ENCODE measurements at regions not wholly inside any gene's neighbourhood (a gene's known extent, or its start where the extent isn't known, plus 50 kb on each side); places are given as distances from the start of the nearest gene placed in this dataset.

DNA sequence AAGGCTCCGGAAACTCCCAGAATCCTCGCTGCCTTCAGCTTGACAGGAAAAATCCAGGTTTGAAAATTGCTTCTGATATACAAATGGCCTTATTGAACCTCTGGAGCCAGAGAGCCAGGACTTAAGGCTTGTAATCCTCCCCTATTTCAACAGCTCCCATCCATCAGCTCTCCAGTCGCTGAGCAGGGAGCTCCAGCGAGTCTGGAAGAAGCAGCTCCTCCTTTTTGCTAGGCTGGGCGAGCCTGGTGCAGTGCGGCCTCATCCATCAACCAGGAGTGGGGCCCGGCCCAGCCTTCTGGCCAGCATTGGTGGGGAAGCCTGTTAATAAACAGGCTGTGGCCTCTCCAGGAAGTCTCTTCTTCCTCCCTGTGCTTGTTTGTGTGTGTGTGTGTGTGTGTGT is 424.4 kb downstream of the TCERG1L start:
- ATAC-seq: no peak

DNA sequence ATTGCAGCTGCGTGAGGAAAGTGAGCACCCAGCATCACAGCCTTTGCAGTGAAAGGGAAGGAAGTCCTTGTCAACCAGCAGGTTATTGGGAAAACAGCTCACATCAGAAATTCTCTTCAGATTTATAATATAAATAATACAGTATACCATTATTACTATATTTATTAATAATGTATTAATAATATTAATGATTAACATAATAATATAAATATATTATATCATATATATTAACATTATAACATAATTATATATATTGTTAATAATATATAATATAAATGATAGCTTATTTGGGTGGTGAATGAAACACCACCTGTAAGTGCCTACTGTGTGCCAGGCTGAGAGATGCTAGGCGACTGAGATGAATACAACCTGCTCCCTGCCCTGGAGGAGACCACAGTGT is 423.0 kb downstream of the TCERG1L start:
- no peak for ATAC-seq

DNA sequence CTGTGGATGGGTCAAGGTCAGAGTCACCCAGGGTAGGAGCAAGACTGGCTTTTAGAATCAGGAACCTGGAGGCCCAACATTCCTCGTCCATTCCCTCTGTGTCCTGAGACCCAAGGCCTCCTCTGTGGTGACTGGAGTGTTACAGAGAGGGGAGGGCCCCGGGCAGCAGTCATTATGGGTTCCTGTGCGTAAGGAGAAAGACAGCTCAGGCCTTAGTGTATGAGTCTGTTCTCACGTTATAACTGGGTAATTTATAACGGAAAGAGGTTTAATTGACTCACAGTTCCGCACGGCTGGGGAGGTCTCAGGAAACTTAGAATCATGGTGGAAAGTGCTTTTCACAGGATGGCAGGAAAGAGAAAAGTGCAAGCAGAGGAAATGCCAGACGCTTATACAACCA is 422.3 kb downstream of the TCERG1L start:
- no peak for ATAC-seq

DNA sequence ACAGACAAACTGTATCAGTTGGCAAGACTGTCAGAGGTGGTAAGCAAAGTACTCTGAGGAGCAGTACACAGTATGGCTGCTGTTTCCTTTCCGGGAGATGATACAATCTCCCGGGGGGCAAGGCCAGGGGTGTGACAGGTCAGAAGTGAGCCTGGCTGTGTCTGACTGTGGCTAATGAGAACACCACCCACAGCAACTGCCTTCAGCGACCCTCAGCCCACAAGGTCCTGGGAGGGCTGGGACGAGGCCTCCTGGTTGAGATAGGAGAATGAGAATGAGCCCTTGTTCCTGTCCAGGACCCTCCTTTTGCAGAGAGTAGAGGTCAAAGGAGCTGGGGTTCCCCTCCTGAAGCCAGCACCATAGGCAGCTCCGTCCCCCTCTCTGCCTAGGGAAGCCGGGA is 421.7 kb downstream of the TCERG1L start:
- no peak for ATAC-seq

DNA sequence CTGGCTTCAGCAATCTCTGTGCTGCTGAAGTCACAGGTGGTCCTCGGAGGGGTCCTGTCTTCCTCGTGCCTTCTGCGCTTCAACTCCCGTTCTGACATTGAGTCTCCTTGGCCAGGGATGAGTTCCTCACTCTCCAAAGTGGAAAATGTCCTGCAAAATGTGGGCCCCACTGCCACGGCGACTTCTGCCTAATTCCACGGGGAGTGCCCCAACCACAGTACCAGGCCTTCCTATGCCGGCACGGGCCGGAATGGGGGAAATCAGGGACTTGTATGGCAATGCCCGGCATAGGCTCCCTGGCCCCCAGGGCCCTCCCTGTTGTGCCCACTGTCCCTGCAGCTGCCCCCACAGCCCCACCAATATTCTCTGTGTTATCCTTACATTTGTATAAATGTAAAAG is 420.5 kb downstream of the TCERG1L start:
- ATAC-seq: no peak

DNA sequence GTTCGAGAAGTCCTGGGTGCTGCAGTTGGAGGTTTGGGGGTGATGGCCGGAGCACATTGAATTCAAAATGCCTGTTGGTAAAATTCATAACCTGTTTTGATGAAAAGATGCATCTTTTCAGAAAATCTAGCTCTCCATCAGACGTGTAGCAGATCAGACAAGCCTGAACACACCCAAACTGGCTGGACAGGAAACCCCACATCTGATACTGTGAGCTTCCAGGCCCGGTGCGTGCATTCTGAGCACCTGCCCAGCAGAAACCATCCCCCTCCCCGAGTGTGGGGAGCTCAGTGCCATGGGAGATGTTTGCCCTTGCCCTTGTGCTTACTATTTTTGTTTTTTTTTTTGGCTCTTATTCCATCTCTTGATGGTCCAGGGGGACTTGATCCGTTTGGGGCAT is 417.1 kb downstream of the TCERG1L start:
- no peak for ATAC-seq

DNA sequence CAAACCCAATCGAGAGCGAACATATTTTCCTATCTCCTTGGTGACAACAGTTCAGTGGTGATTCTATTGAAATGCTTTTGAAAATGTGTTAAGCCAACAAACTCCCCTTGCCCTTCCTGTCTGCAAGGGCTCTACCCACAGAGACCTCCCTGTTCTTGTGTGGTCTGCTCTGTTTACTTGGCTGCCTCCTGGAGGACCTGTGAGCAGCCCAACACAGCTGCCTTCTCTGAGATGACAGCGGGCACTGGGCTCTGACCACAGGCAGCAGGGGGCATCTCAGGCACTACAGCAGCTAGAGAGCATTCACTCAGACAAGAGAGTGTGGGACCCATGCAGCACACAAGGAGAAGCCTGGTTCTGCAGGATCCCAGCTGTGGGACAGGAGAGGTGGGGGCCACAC is 416.4 kb downstream of the TCERG1L start:
- no peak for ATAC-seq

DNA sequence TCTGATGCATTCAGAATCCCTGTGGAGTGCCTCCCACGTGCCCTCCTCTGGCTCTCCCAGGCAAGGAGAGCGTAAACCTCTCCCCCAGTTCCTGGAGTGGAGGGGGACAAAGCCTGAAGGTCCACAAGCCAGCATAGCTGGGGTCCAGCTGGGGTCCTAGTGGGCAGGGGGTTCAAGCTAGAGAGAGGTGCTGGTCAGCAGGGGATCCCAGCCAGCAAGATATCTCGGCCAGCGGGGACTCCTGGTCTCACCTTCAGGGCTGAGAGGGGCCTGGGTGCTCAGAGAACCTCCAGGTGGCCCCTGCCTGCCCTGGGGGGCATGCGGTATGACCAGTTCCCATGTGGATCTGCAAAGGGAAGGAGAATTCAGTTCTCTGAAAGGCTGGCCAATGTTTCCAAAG is 413.7 kb downstream of the TCERG1L start:
- ATAC-seq: no peak

DNA sequence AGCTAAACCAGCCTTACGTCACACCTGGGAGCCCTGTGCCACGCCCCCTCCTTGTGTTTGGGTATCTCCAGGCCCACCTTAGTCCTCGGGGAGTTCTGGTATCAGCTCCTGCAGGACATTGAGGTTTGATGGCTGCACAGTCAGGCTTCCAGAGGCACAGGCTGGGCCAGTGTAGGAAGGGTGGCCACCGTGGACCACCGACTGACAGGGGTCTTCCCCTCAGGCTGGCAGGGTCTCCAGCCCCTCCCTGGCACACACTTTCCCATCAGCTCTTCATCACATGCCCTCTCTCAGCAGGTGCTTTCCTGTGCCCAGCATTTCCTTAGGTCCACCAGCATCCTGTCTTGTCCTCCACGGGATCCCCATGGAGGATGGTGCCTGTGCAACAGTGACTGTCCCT is 413.1 kb downstream of the TCERG1L start:
- ATAC-seq: no peak

DNA sequence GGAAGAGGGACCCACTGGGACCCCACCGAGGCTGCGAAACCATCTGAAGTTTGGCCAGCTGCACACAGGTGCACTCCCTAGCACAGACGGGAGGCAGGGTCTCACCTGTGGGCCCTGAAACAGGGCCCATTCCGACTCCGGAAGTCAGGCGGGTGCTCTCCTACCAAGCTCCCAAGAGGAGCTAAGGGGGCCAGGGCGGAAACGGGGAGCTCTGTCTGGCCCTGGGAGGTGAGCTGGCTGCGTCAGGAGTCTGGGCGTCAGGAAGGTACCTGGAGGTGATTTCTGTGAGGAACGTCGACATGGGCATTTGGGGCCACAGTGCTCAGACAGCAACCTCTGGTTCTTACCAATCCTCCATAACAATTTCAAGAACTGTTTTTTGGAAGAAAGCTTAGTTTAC is 411.7 kb downstream of the TCERG1L start:
- ATAC-seq: no peak

DNA sequence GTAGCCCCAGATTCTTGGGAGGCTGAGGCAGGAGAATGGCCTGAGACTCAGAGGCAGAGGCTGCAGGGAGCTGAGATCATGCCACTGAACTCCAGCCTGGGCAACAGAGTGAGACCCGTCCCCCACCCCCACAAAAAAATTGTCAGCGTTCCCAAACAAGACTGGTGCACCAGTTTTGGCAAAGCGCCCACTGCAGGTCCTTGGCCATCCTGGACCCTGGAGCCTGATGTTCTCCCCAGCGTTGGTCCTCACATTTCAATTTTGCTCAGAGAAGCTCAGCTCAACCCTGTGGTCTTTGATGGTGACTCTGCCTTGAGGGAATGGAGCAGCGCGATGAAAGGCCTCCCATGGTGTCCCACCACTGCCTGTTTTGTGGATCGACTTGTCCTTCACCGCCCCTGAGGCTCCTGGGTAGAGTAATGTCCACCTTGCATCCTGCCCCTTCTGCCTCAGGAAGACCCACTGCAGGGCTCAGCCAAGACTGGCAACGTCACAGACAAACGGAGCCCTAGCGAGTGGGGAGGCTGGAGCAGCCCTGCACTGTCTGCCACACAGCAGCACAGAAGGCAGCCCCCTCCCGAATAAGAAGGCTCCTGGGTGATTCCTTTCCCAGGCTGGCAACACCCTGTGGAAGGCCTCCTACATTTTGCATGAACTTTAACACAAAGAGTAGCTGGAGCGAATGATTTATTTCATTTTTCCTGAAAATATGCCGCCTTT is 410.9 kb downstream of the TCERG1L start:
- no peak for ATAC-seq

DNA sequence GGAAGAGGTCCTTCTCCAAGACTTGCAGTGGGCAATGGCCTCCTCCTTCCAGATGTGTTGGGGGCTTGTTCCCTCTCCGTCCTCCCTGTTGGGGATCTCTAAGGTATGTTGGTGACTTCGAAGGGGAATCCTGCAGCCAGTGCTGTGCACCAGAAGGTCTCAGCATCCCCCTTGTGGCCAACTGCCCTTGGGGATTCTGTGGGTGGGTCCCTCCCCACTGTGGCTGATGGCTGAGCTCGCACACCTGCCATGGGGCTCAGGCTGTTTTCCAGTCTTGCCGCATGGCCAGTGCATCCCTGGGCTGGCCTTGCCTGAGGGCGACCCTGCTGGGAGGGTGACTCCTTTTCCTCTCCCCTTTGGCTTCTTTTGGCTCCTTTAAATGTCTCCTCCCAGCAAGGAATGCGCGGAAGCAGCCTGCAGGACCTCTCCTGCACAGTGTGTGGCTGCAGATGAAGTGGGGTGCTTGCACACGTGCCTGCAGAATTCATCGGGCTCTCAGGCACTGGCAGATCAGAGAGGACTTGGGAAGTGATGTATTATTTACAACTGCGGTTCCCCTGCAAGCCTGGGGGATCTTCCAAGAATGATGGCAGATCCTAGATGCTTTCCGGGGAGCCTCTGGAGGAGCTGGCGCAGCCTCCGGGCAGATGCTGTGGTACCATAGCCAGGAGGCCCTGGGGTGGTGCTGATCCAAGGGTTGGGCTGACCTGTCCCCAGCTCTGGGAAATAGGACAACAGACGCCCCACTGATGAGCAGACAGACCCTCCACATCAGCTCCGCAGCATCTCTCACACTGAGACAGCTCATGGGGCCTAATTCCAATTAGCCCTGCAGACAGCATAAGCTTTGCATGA is 410.0 kb downstream of the TCERG1L start:
- ATAC-seq: no peak

DNA sequence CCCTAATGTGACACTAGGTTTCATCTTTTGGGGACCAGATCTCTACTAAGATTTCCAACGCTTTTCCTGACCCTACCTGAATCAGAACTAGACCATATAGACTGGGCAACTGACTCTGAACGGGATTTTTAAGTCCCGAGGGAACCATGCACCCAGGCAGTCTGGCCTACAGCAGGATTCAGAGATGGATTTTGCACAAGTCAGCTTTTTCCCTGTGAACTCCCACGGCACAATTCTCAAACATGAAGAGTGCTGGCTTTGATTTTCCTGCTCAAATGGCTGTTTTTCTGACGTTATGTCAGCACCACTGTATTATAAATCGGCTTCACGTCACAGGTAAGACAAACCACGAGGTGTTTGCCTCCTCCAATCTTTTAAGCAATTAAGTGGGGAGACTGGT is 409.1 kb downstream of the TCERG1L start:
- ATAC-seq: no peak

DNA sequence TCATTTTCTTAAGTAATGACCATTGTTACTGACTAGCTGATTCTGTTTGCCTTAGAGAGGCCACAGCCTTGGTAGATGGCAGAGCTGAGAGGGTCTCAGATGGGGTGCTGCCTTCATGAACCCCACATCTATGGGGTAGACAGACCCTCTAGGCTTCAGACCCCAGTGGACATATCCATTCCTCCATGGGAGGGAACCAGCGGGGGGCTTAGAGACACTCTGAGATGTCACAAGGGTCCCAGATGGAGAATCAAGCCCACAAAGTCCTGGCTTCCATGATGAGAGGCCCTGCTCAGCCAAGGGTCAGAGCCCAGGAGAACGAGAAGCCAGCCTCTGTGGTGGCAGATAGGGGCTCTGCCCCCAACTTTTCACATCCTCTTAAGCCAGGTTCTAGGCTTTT is 408.6 kb downstream of the TCERG1L start:
- ATAC-seq: no peak

DNA sequence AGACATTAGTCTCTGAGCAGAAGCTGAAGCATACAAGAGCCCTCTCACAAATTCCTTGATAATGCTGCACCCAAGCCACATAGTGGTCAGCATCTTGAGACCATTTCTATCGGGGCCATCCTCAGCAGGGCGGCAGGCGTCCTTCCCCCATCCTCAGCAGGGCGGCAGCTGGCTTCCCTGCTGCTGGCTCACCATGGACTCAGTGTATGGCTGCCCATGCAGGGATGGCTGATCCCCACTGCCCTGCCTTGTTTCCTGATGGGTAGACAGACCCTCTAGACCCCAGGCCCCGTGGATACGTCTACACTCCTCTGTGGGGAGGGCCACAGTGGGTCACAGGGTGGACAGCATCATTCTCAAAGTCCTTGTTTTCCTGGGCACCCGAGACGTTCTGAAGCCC is 406.8 kb downstream of the TCERG1L start:
- no peak for ATAC-seq

DNA sequence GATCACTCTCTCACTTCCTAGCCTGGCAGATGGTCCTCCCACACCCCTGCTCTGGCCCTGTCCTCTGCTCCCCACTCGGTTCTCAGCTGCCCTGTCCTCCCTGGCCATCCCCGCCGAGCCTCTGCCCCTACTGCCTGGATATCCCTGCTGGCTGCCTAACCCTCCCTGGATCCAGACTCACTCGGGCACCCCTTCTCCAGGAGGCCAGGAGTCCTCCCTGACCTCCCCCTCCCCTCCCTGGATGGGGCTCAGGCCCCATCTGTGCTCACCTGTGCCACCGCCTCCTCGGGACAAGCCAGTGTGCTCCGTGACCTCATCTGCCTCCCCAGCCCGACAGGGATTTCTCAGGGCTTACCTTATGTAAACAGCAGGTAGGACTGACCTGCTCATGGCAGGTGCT is 406.1 kb downstream of the TCERG1L start:
- ATAC-seq: no peak

DNA sequence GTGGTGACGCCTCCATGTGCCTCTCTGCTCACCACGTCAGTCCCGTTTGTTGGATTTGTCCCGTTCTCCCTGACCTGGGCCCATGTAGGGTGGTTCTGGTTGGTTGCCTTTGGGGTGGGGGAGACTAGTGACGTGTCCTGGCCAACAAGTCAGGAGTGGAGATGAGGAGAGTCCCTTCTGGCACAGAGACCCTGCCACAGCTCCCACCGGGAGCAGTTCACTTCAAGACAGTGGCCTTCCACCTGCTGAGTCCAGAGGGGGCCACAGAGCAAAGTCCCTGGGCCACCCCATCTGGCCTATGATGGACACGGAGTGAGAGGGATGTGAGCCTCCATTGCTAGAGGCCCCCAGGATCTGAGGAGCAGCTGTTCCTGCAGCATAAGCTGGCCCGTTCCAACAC is 405.6 kb downstream of the TCERG1L start:
- no peak for ATAC-seq

DNA sequence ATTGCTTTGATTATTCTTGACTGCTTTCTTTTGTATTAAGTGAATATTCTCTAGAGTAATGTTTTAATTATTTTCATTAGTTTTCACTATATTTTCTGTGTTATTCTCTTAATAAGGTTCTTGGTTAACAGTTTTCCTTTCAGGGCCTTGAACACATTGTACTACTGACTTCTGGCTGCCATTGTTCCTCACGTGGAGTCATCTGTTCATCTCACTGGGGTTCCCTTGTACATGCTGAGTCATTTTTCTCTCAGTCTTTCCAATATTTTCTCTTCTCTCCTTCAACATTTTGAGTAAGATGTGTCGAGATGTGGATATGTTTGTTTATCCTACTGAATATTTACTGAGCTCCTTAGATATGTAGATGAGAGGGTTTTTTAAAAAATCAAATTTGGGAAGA is 400.7 kb downstream of the TCERG1L start:
- no peak for ATAC-seq

DNA sequence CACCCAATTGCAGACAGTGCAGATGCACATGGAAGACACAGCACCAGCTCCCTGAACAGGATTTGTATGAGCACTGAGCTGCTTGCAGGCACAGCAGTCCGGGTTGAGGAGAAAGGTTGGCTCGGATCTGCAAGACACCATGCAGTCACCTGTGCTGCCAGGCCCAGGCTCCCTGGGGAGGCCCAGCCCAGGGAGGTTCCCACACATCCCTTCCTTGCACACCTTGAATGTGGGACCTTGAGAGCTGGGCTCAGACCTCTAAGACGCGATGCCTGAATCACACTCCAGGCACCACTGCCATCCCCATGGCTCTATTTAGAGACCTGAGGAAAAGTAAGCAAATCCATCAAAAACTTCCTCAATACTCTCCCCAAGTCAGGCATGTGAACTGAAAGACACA is 397.7 kb downstream of the TCERG1L start:
- no peak for ATAC-seq

DNA sequence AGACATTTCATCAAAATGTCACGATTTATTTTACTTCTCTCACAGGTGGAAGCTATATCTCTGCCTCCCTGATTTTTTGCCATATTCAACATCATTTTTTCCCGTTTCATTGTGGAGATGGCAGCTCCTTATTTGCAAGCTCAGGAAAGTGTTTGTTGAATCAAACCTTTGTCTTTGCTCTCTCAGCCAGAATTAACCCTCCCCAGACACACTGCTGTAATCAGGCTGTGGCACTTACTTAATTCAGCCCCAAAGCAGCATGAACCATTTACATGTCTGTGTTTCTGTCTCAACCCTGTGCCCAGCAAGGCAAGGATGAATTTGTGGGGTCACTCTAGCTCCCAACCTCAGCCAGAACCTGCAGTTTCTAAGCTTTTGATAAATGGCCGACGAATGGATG is 397.2 kb downstream of the TCERG1L start:
- no peak for ATAC-seq

DNA sequence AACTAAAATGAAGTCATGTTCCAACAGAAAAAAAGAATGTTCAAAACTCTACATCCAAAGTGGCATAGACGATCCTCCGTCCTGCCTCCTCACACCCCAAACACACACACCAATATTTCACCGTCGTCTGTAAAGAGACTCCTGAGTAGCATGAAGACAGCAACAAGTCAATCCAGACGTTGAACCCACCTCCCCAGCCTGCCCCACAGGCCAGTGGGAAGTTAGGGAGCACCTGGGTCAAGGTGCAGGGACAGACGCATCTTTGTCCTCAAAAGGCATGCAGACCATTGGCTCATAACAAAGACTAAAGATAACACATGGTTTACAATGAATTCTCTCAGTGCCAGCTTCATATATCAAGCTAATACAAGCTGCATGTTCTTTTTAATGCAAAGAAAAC is 396.5 kb downstream of the TCERG1L start:
- no peak for ATAC-seq

DNA sequence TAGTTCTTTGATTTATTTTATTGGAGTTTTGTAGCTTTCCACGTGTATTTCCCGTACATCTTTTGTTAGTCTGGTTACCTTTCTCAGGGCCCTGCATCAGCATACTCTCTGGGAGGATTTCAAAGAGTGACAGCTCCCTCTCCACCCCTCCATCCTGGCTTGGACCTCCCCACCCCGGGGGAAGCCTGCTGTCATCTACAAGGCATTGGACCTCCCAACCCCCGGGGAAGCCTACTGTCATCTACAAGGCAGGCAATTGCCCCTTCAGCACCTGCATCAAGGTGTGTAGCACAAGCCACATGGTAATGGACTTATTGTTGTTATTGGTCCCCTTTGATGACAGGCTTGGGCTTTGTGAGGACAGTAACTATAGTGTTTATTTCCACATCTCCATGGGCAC is 390.1 kb downstream of the TCERG1L start:
- ATAC-seq: no peak

DNA sequence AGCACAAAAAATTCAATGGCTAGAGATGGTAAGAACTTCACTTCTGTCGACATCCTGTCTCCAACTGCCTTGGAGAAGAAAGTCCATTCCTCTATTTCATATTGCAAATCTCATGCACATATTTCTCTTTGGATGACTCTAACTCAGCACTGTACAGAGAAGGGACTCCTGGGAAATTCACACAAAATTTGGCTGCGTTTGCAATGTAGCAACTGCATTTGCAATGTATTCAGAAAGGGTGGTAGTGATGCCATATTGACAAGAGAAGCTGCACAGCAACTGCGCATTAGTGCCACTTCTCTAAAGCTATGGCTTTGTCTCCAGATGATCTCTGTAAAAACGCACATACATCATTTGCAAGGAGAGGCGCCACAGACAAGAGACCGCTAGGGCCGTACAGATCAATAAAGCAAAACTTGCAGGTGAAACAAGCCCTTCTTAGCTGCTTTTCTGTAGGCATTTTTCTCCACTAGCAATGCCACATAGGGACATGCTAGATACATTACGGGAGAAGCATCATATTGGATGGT is 389.5 kb downstream of the TCERG1L start:
- no peak for ATAC-seq

DNA sequence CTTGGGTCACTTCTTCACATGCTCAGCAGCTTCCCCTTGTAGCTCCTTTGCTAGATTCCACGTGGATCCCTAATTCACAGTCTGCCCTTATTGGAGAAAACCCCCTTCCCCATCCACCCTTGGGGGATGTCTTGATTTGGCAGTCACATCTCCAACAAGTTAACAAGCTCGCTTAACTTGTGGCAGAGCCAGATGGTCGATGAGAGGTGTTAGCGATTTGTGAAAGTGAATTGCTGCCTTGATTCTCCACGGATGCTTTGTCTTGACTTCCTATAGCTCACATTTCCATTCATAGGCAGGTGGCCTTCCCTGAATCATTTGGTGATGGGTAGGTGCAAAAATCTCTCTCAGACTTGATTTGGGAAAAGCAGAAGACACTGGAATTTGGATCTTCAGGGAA is 387.9 kb downstream of the TCERG1L start:
- no peak for ATAC-seq

All from activated CD4-positive, CD25-positive, alpha-beta regulatory T cell treated with anti-CD3 and anti-CD28 coated beads, Interleukin-2, amount 50 U/mL, for 24 hours (primary cell).